Adrenal gland (tissue), 9 donors: ENCODE measurements at regions not wholly inside any gene's neighbourhood (a gene's known extent, or its start where the extent isn't known, plus 50 kb on each side); places are given as distances from the start of the nearest gene placed in this dataset.
A peak's percentile ranks its signal among the peaks of the same experiment; 100 is the strongest.

Experiments used
- DNase-seq, 7 donors: peaks; one replicate each; pipeline ENCODE4 v3.0.0-alpha.2; 2019 to 2020
- H3K27ac ChIP-seq, 5 donors: fragments of 200-600 bp; sonication (generic) in 4 of 5; 1 replicate in 3 of 5; 2 replicates in 2 of 5; pipeline versions ENCODE4 v1.5.1 to v1.8.0; 2016 to 2020; ENCODE audit warnings: mild to moderate bottlenecking in 1 of 5
- H3K27me3 ChIP-seq: fragments of 200-600 bp; 2 replicates; pipeline ENCODE4 v1.8.0; 2021
- H3K36me3 ChIP-seq, 2 donors: fragments of 200-600 bp; replicated peaks in 1 of 2; 1 replicate in 1 of 2; 2 replicates in 1 of 2; pipeline versions ENCODE4 v1.5.1 to v1.8.0; 2018 to 2022
- H3K4me1 ChIP-seq, 2 donors: fragments of 200-600 bp; replicated peaks in 1 of 2; 1 replicate in 1 of 2; 2 replicates in 1 of 2; pipeline versions ENCODE4 v1.5.1 to v1.8.0; 2018 to 2021
- H3K4me3 ChIP-seq, 4 donors: fragments of 200-600 bp; sonication (generic) in 3 of 4; one replicate each; pipeline ENCODE4 v1.5.1; 2016 to 2018
- H3K9me3 ChIP-seq, 3 donors: fragments of 200-600 bp; sonication (generic) in 1 of 3; replicated peaks in 1 of 3; 1 replicate in 2 of 3; 2 replicates in 1 of 3; pipeline versions ENCODE4 v1.5.1 to v1.8.0; 2016 to 2021
- CTCF ChIP-seq, 6 experiments: fragments of 450-650 bp in 4 of 6; fragments of 200-600 bp in 2 of 6; sonication (generic) in 1 of 6; IDR thresholded peaks; 1 replicate in 5 of 6; 2 replicates in 1 of 6; pipeline versions ENCODE4 v1.5.1 to v1.8.0; 2016 to 2021; ENCODE audit warnings: antibody characterized with exemption in 6 of 6, mild to moderate bottlenecking in 2 of 6, moderate library complexity in 1 of 6
- POLR2A ChIP-seq, 2 donors: fragments of 450-650 bp; IDR thresholded peaks; one replicate each; pipeline ENCODE4 v1.6.1; 2017; ENCODE audit warnings: antibody characterized with exemption in 2 of 2, mild to moderate bottlenecking in 2 of 2, moderate library complexity in 1 of 2
- WGBS, 4 donors: extraction: QIAGEN DNeasy Blood & Tissue Kit in 2 of 4; methylation state at CpG; one replicate each; pipeline versions ENCODE4 v1.1.5 to v1.1.7; 2013 to 2017; 5-methylcytosine and 5-hydroxymethylcytosine counted together
- intact Hi-C, 2 donors: fragments of 100-400 bp; cut with DNase I; formaldehyde crosslinking; loops; one replicate each; pipeline versions ENCODE4 v1.14.1 to v1.15.0; 2022 to 2023
- donor health status: healthy with polysubstance abuse.
- donor health status: Bipolar disorder and iron deficiency.
- donor health status: DM: yes; HTN: yes; CAD: no.
- donor health status: DM: no; HTN: no; CAD: no.
- donor health status: DM: no; HTN: no; CAD: no.

- no peak for DNase-seq
- TF ChIP-seq POLR2A (IDR thresholded peaks at IDR 0.05) (no peak), CTCF (IDR thresholded peaks at IDR 0.05) (no peak)
- 65 to 80% (median 76%) methylated on average over 3 of the region's 3 CpGs for WGBS, 4 donors
- Histone ChIP-seq H3K9me3 (no peaks in the 10 kb centered on the region), H3K4me1 (no peaks in the 10 kb centered on the region), H3K27me3 (no peaks in the 10 kb centered on the region), H3K27ac (no peak overlapping the region), H3K4me3 (no peak overlapping the region), H3K36me3 (no peaks in the 10 kb centered on the region)
- intact Hi-C loops, result no loop called here
Observed at GRCh38 chr12:71220260-71220659, 62.5 kb upstream of the TSPAN8 start.

GRCh38 chr12:71219224-71219623, 61.4 kb upstream of the TSPAN8 start:
- DNase-seq, result no peak
- WGBS, 4 donors, result 61 to 72% (median 68%) methylated on average over 3 of the region's 3 CpGs
- TF ChIP-seq CTCF (IDR thresholded peaks at IDR 0.05) (no peak), POLR2A (IDR thresholded peaks at IDR 0.05) (no peak)
- Histone ChIP-seq H3K27me3 (no peaks in the 10 kb centered on the region), H3K4me1 (no peaks in the 10 kb centered on the region), H3K4me3 (no peak overlapping the region), H3K9me3 (no peaks in the 10 kb centered on the region), H3K27ac (no peak overlapping the region), H3K36me3 (no peaks in the 10 kb centered on the region)
- intact Hi-C loops, result loop anchor here in 1 of 2 donors (10.0 kb wide), 1 partner anchor 176 kb away; no protein-coding TSS in a partner anchor

GRCh38 chr12:71218616-71219015, 60.8 kb upstream of the TSPAN8 start:
- H3K36me3 ChIP-seq, result no peaks in the 10 kb centered on the region
- TF ChIP-seq POLR2A (IDR thresholded peaks at IDR 0.05) (no peak), CTCF (IDR thresholded peaks at IDR 0.05) (no peak)
- intact Hi-C loops, result loop anchor here in 1 of 2 donors (10.0 kb wide), 1 partner anchor 176 kb away; no protein-coding TSS in a partner anchor
- WGBS, 4 donors, result 52 to 72% (median 61%) methylated on average over 1 of the region's 1 CpG
- DNase-seq, result no peak
- no peak overlapping the region for H3K4me3 ChIP-seq
- H3K27me3 ChIP-seq, result no peaks in the 10 kb centered on the region
- no peaks in the 10 kb centered on the region for H3K9me3 ChIP-seq
- H3K4me1 ChIP-seq, result no peaks in the 10 kb centered on the region
- no peak overlapping the region for H3K27ac ChIP-seq

GRCh38 chr12:71216725-71217579, 59.2 kb upstream of the TSPAN8 start:
- no peak for TF ChIP-seq POLR2A (IDR thresholded peaks at IDR 0.05)
- TF ChIP-seq CTCF (IDR thresholded peaks at IDR 0.05), result peak in 5 of 6 experiments; percentile 55 to 66 (median 58)
- intact Hi-C loops, result loop anchor here in 1 of 2 donors (10.0 kb wide), 1 partner anchor 178 kb away; no protein-coding TSS in a partner anchor
- Histone ChIP-seq H3K4me3 (no peak overlapping the region), H3K9me3 (no peaks in the 10 kb centered on the region), H3K36me3 (no peaks in the 10 kb centered on the region), H3K4me1 (no peaks in the 10 kb centered on the region), H3K27ac (no peak overlapping the region), H3K27me3 (no peaks in the 10 kb centered on the region)
- peak; percentile 19 to 74 (median 35) for DNase-seq
- 53 to 57% (median 54%) methylated on average over 4 of the region's 4 CpGs for WGBS, 4 donors
